ENCODE measurements at regions not wholly inside any gene's neighbourhood (a gene's known extent, or its start where the extent isn't known, plus 50 kb on each side); places are given as distances from the start of the nearest gene placed in this dataset.

- TF ChIP-seq CREB1 (IDR thresholded peaks at IDR 0.05; ENCODE audit: low read depth) (no peak), NFIC (IDR thresholded peaks at IDR 0.05) (no peak), TAF1 (IDR thresholded peaks at IDR 0.05; ENCODE audit: low read depth) (no peak)
These were observed 50.4 kb downstream of the HAPSTR1 start for GRCh38 chr16:9141813-9142212.

- TF ChIP-seq USF1 (IDR thresholded peaks at IDR 0.05) = no peak
- no peak for TF ChIP-seq NFIC (IDR thresholded peaks at IDR 0.05)
- no peak for TF ChIP-seq EGR1 (IDR thresholded peaks at IDR 0.05)
- no peak for TF ChIP-seq REST (IDR thresholded peaks at IDR 0.05; ENCODE audit: low read depth)
- TF ChIP-seq ZBTB7A (IDR thresholded peaks at IDR 0.05; ENCODE audit: low read depth) = no peak
- TF ChIP-seq YY1 (IDR thresholded peaks at IDR 0.05; ENCODE audit: low read depth) = no peak
- TF ChIP-seq CEBPB (IDR thresholded peaks at IDR 0.05) = no peak
These were observed 52.7 kb downstream of the HAPSTR1 start for GRCh38 chr16:9144106-9144505.

GRCh38 chr16:9148374-9149015 lies 57.1 kb downstream of the HAPSTR1 start:
- TF ChIP-seq USF1 (IDR thresholded peaks at IDR 0.05) (no peak), REST (IDR thresholded peaks at IDR 0.05; ENCODE audit: low read depth) (no peak), EGR1 (IDR thresholded peaks at IDR 0.05) (no peak), CEBPB (IDR thresholded peaks at IDR 0.05) (no peak), EP300 (IDR thresholded peaks at IDR 0.05; ENCODE audit: borderline replicate concordance) (no peak), TEAD4 (IDR thresholded peaks at IDR 0.05) (no peak), MAX (IDR thresholded peaks at IDR 0.05) (no peak), FOXM1 (IDR thresholded peaks at IDR 0.05; ENCODE audit: borderline replicate concordance, low read depth) (no peak)

- TF ChIP-seq RAD21 (IDR thresholded peaks at IDR 0.05; ENCODE audit: low read depth) (no peak), TCF12 (IDR thresholded peaks at IDR 0.05; ENCODE audit: low read depth) (no peak), FOXM1 (IDR thresholded peaks at IDR 0.05; ENCODE audit: borderline replicate concordance, low read depth) (no peak), USF1 (IDR thresholded peaks at IDR 0.05) (no peak), MAX (IDR thresholded peaks at IDR 0.05) (no peak), YY1 (IDR thresholded peaks at IDR 0.05; ENCODE audit: low read depth) (no peak), NFIC (IDR thresholded peaks at IDR 0.05) (no peak), CEBPB (IDR thresholded peaks at IDR 0.05) (no peak), ZBTB7A (IDR thresholded peaks at IDR 0.05; ENCODE audit: low read depth) (no peak), REST (IDR thresholded peaks at IDR 0.05; ENCODE audit: low read depth) (no peak), EGR1 (IDR thresholded peaks at IDR 0.05) (no peak), EP300 (IDR thresholded peaks at IDR 0.05; ENCODE audit: borderline replicate concordance) (no peak), TAF1 (IDR thresholded peaks at IDR 0.05; ENCODE audit: low read depth) (no peak), TEAD4 (IDR thresholded peaks at IDR 0.05) (no peak), CREB1 (IDR thresholded peaks at IDR 0.05; ENCODE audit: low read depth) (no peak)
These were observed 59.6 kb downstream of the HAPSTR1 start for GRCh38 chr16:9151074-9151473.

Data from Ishikawa (cell line).